H9 (cell line): ENCODE measurements at regions not wholly inside any gene's neighbourhood (a gene's known extent, or its start where the extent isn't known, plus 50 kb on each side); places are given as distances from the start of the nearest gene placed in this dataset.

ENCODE experiments used
- DNase-seq: peaks from one replicate; pipeline ENCODE4 v3.0.0-alpha.2; 2017
- H2AFZ ChIP-seq: one replicate; pipeline ENCODE4 v1.6.1; 2013; ENCODE audit warnings: mild to moderate bottlenecking, low read length, control low read depth, moderate library complexity
- H2AK5ac ChIP-seq: 2 replicates; pipeline ENCODE4 v1.6.1; 2013; ENCODE audit warnings: low read length, control low read depth, mixed read lengths; ENCODE audit not compliant: insufficient read length
- H2BK120ac ChIP-seq: one replicate; pipeline ENCODE4 v1.6.1; 2013; ENCODE audit warnings: low read depth, mild to moderate bottlenecking, low read length, control low read depth, inconsistent platforms; ENCODE audit not compliant: poor library complexity, severe bottlenecking
- H2BK12ac ChIP-seq: 2 replicates; pipeline ENCODE4 v1.6.1; 2013; ENCODE audit warnings: low read length, control low read depth, mixed read lengths, low read depth; ENCODE audit not compliant: insufficient read length
- H2BK15ac ChIP-seq: 2 replicates; pipeline ENCODE4 v1.6.1; 2013; ENCODE audit warnings: low read depth, low read length, control low read depth
- H2BK20ac ChIP-seq: one replicate; pipeline ENCODE4 v1.6.1; 2013; ENCODE audit warnings: low read depth, mild to moderate bottlenecking, low read length, control low read depth, inconsistent platforms; ENCODE audit not compliant: poor library complexity, severe bottlenecking
- H2BK5ac ChIP-seq: 2 replicates; pipeline ENCODE4 v1.6.1; 2013; ENCODE audit warnings: low read length, control low read depth, mixed read lengths; ENCODE audit not compliant: insufficient read length
- H3K14ac ChIP-seq: 2 replicates; pipeline ENCODE4 v1.6.1; 2013; ENCODE audit warnings: low read length, control low read depth; ENCODE audit not compliant: insufficient read depth
- H3K18ac ChIP-seq: 2 replicates; pipeline ENCODE4 v1.6.1; 2013; ENCODE audit warnings: low read depth, mild to moderate bottlenecking, mixed read lengths, low read length, control low read depth; ENCODE audit not compliant: insufficient read length
- H3K23ac ChIP-seq: 2 replicates; pipeline ENCODE4 v1.6.1; 2013; ENCODE audit warnings: low read length, control low read depth, mixed read lengths, low read depth; ENCODE audit not compliant: insufficient read length
- H3K23me2 ChIP-seq: 2 replicates; pipeline ENCODE4 v1.6.1; 2013; ENCODE audit warnings: low read depth, mild to moderate bottlenecking, mixed read lengths, low read length, control low read depth; ENCODE audit not compliant: insufficient read length, poor library complexity, severe bottlenecking
- H3K27ac ChIP-seq: 2 replicates; pipeline ENCODE4 v1.5.1; 2013; ENCODE audit warnings: low read length, control low read depth, mixed read lengths, low read depth; ENCODE audit not compliant: insufficient read length
- H3K27me3 ChIP-seq: 2 replicates; pipeline ENCODE4 v1.6.1; 2013; ENCODE audit warnings: low read length, control low read depth, inconsistent platforms; ENCODE audit not compliant: insufficient read depth
- H3K4ac ChIP-seq: 2 replicates; pipeline ENCODE4 v1.6.1; 2013; ENCODE audit warnings: low read depth, mild to moderate bottlenecking, control low read depth, inconsistent platforms, low read length, moderate library complexity
- H3K4me1 ChIP-seq: 2 replicates; pipeline ENCODE4 v1.6.1; 2013; ENCODE audit warnings: low read length, control low read depth, inconsistent platforms; ENCODE audit not compliant: insufficient read depth
- H3K4me2 ChIP-seq: 2 replicates; pipeline ENCODE4 v1.6.1; 2013; ENCODE audit warnings: low read length, control low read depth, mixed read lengths; ENCODE audit not compliant: insufficient read length, insufficient read depth
- H3K56ac ChIP-seq: 2 replicates; pipeline ENCODE4 v1.6.1; 2013; ENCODE audit warnings: low read depth, mild to moderate bottlenecking, mixed read lengths, low read length, control low read depth; ENCODE audit not compliant: insufficient read length
- H3K79me1 ChIP-seq: 2 replicates; pipeline ENCODE4 v1.6.1; 2013; ENCODE audit warnings: low read depth, mild to moderate bottlenecking, moderate library complexity, low read length, control low read depth, inconsistent platforms; ENCODE audit not compliant: insufficient read depth, poor library complexity, severe bottlenecking
- H3K79me2 ChIP-seq: 2 replicates; pipeline ENCODE4 v1.6.1; 2013; ENCODE audit warnings: low read length, control low read depth, inconsistent platforms; ENCODE audit not compliant: insufficient read depth
- H3K9ac ChIP-seq: 2 replicates; pipeline ENCODE4 v1.6.1; 2013; ENCODE audit warnings: low read length, control low read depth, mixed read lengths; ENCODE audit not compliant: insufficient read length; ENCODE audit errors: extremely low read depth
- H3K9me3 ChIP-seq: one replicate; pipeline ENCODE4 v1.6.1; 2013; ENCODE audit warnings: low read depth, low read length, inconsistent platforms; ENCODE audit not compliant: control insufficient read depth
- H3T11ph ChIP-seq: one replicate; pipeline ENCODE4 v1.6.1; 2013; ENCODE audit warnings: mild to moderate bottlenecking, low read length, control low read depth, inconsistent platforms
- H4K20me1 ChIP-seq: one replicate; pipeline ENCODE4 v1.6.1; 2013; ENCODE audit not compliant: control insufficient read depth, insufficient read length, insufficient read depth
- H4K5ac ChIP-seq: 2 replicates; pipeline ENCODE4 v1.6.1; 2013; ENCODE audit warnings: low read depth, mild to moderate bottlenecking, mixed read lengths, low read length, control low read depth; ENCODE audit not compliant: insufficient read length
- H4K8ac ChIP-seq: replicated peaks from 2 replicates; pipeline ENCODE4 v1.6.1; 2013; ENCODE audit warnings: low read length, control low read depth, mixed read lengths, low read depth; ENCODE audit not compliant: insufficient read length
- H4K91ac ChIP-seq: 2 replicates; pipeline ENCODE4 v1.6.1; 2013; ENCODE audit warnings: low read depth, mild to moderate bottlenecking, moderate library complexity, mixed read lengths, low read length, control low read depth; ENCODE audit not compliant: insufficient read length
- H3K27ac Mint-ChIP-seq, 3 experiments: 2 replicates in 2 of 3; 3 replicates in 1 of 3; pipeline ENCODE4 v1.8.0; 2020 to 2021; ENCODE audit warnings: mixed read lengths in 3 of 3, mild to moderate bottlenecking in 1 of 3, moderate library complexity in 1 of 3
- H3K27me3 Mint-ChIP-seq: 2 replicates; pipeline ENCODE4 v1.8.0; 2021; ENCODE audit warnings: low read depth, mild to moderate bottlenecking, moderate library complexity, mixed read lengths
- H3K36me3 Mint-ChIP-seq, 3 experiments: 2 replicates in 2 of 3; 3 replicates in 1 of 3; pipeline ENCODE4 v1.8.0; 2020 to 2021; ENCODE audit warnings: low read depth in 3 of 3, mixed read lengths in 3 of 3; ENCODE audit not compliant: insufficient read depth in 1 of 3
- H3K4me1 Mint-ChIP-seq, 2 experiments: 2 replicates each; pipeline ENCODE4 v1.8.0; 2020; ENCODE audit warnings: mixed read lengths in 2 of 2
- H3K4me3 Mint-ChIP-seq, 2 experiments: 2 replicates in 1 of 2; 3 replicates in 1 of 2; pipeline ENCODE4 v1.8.0; 2020 to 2021; ENCODE audit warnings: mild to moderate bottlenecking in 2 of 2, mixed read lengths in 2 of 2, moderate library complexity in 1 of 2
- H3K9me3 Mint-ChIP-seq, 2 experiments: 2 replicates in 1 of 2; 3 replicates in 1 of 2; pipeline ENCODE4 v1.8.0; 2020; ENCODE audit warnings: mild to moderate bottlenecking in 2 of 2, mixed read lengths in 2 of 2, moderate library complexity in 1 of 2
- CTCF ChIP-seq: fragments of 200-600 bp; sonication (generic); conservative IDR thresholded peaks from 3 replicates; pipeline ENCODE4 v1.8.0; 2021; ENCODE audit warnings: antibody characterized with exemption, mild to moderate bottlenecking
- WGBS: extraction: QIAGEN DNeasy Blood & Tissue Kit; methylation state at CpG from one replicate; pipeline ENCODE4 v1.1.7; 2013; ENCODE audit warnings: missing lambda C conversion rate, low lambda C conversion rate, mixed read lengths; ENCODE audit not compliant: insufficient read length; ENCODE audit errors: extremely low coverage; 5-methylcytosine and 5-hydroxymethylcytosine counted together

DNA sequence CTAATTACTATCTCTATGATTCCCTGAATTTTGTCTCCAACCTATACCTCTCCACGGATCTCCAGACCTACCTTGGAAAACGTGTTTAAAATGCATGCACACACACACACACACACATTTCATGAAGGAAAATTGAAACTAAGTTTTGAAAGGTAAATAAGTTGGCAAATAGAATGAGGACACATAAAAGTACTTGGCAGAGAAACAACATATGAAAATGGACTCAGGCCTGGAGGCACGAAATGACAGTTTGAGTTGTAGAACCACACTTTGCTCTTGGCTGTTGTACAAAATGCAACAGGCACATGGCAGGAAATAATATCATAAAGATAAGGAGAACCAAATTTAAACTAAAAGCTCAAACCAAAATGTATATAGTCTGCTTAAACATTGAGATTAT, 868.1 kb upstream of the CNTNAP5 start:
- no peaks in the 10 kb centered on the region; the same call in 1 of the 2 replicates for H3K27me3 Mint-ChIP-seq
- no peak for TF ChIP-seq CTCF
- no peak overlapping the region for H3K27ac Mint-ChIP-seq
- Histone ChIP-seq H3K4me1 (no peaks in the 10 kb centered on the region), H3T11ph (no peak overlapping the region), H2BK5ac (no peak overlapping the region), H4K8ac (no peak overlapping the region), H2AK5ac (no peak overlapping the region), H3K23me2 (no peaks in the 10 kb centered on the region), H4K20me1 (no peaks in the 10 kb centered on the region), H2BK20ac (no peak overlapping the region), H3K4me2 (no peak overlapping the region), H3K4ac (no peak overlapping the region), H3K9ac (no peak overlapping the region), H2AFZ (no peak overlapping the region), H4K91ac (no peak overlapping the region), H3K23ac (no peak overlapping the region), H2BK15ac (no peak overlapping the region), H3K79me2 (no peaks in the 10 kb centered on the region), H2BK12ac (no peak overlapping the region), H3K9me3 (no peaks in the 10 kb centered on the region), H2BK120ac (no peak overlapping the region), H3K56ac (no peak overlapping the region), H3K27me3 (no peaks in the 10 kb centered on the region), H3K18ac (no peak overlapping the region), H3K79me1 (no peaks in the 10 kb centered on the region), H4K5ac (no peak overlapping the region), H3K14ac (no peak overlapping the region), H3K27ac (no peak overlapping the region)
- H3K36me3 Mint-ChIP-seq, result no peaks in the 10 kb centered on the region
- no peak for DNase-seq
- WGBS, result no CpG with 5 or more reads among the region's 3 CpGs
- H3K9me3 Mint-ChIP-seq, result no peaks in the 10 kb centered on the region
- no peak overlapping the region for H3K4me3 Mint-ChIP-seq
- peaks cover 8 to 9% of the 10 kb centered on the region in 2 experiments; a peak in 2 of 4 replicates for H3K4me1 Mint-ChIP-seq
